Putamen (tissue), 1 donor: ENCODE measurements at regions not wholly inside any gene's neighbourhood (a gene's known extent, or its start where the extent isn't known, plus 50 kb on each side); places are given as distances from the start of the nearest gene placed in this dataset.
A peak's percentile ranks its signal among the peaks of the same experiment; 100 is the strongest.
"Not testable (repeated sequence)": the region's sequence is repeated elsewhere in the genome, so short reads cannot be mapped to it uniquely, and the experiment has no call there.

Experiments
- DNase-seq: peaks from one replicate; pipeline ENCODE4 v3.0.0-alpha.2; 2016; ENCODE audit warnings: low spot score

- no peak for DNase-seq
Observed at GRCh38 chr2:48190230-48190629, 124.3 kb upstream of the FOXN2 start.

- DNase-seq: no peak
Observed at GRCh38 chr2:48194641-48195040, 119.8 kb upstream of the FOXN2 start.

- DNase-seq: no peak
Observed at GRCh38 chr2:48195169-48195568, 119.3 kb upstream of the FOXN2 start.

- no peak for DNase-seq
Observed at GRCh38 chr2:48197618-48198017, 116.9 kb upstream of the FOXN2 start.

GRCh38 chr2:48198371-48198770 lies 116.1 kb upstream of the FOXN2 start:
- DNase-seq: no peak

- no peak for DNase-seq
Observed at GRCh38 chr2:48199070-48199469, 115.4 kb upstream of the FOXN2 start.

GRCh38 chr2:48200620-48201293 lies 113.7 kb upstream of the FOXN2 start:
- DNase-seq: no peak

- not testable (repeated sequence) for DNase-seq
Observed at GRCh38 chr2:48201435-48201834, 113.0 kb upstream of the FOXN2 start.

GRCh38 chr2:48202863-48203642 lies 111.4 kb upstream of the FOXN2 start:
- no peak for DNase-seq

GRCh38 chr2:48203668-48204067 lies 110.8 kb upstream of the FOXN2 start:
- no peak for DNase-seq

- no peak for DNase-seq
Observed at GRCh38 chr2:48204750-48205136, 109.7 kb upstream of the FOXN2 start.

- peak; percentile 99 for DNase-seq
Observed at GRCh38 chr2:48205137-48205798, 109.2 kb upstream of the FOXN2 start.

- DNase-seq: not testable (repeated sequence)
Observed at GRCh38 chr2:48206056-48206656, 108.3 kb upstream of the FOXN2 start.

GRCh38 chr2:48207201-48207641 lies 107.3 kb upstream of the FOXN2 start:
- no peak for DNase-seq

- DNase-seq: no peak
Observed at GRCh38 chr2:48207851-48208250, 106.6 kb upstream of the FOXN2 start.

GRCh38 chr2:48209214-48209885 lies 105.1 kb upstream of the FOXN2 start:
- DNase-seq: no peak

- DNase-seq: no peak
Observed at GRCh38 chr2:48210189-48210588, 104.3 kb upstream of the FOXN2 start.

GRCh38 chr2:48213646-48214045 lies 100.8 kb upstream of the FOXN2 start:
- DNase-seq: no peak

GRCh38 chr2:48218169-48218568 lies 96.3 kb upstream of the FOXN2 start:
- no peak for DNase-seq

GRCh38 chr2:48219234-48219554 lies 95.3 kb upstream of the FOXN2 start:
- no peak for DNase-seq

- no peak for DNase-seq
Observed at GRCh38 chr2:48219555-48220436, 94.7 kb upstream of the FOXN2 start.
